Stomach (tissue), 8 donors: ENCODE measurements at regions not wholly inside any gene's neighbourhood (a gene's known extent, or its start where the extent isn't known, plus 50 kb on each side); places are given as distances from the start of the nearest gene placed in this dataset.

Experiments used
- DNase-seq, 2 donors: peaks; one replicate each; pipeline versions ENCODE4 v3.0.0 to v3.0.0-alpha.2; 2013 to 2019
- H3K27ac ChIP-seq, 5 donors: fragments of 200-600 bp in 4 of 5; sonication (generic) in 4 of 5; one replicate each; pipeline ENCODE4 v1.5.1; 2013 to 2019; ENCODE audit warnings: mild to moderate bottlenecking in 1 of 5, moderate library complexity in 1 of 5
- H3K27me3 ChIP-seq, 3 donors: fragments of 200-600 bp; sonication (generic); one replicate each; pipeline ENCODE4 v1.5.1; 2017 to 2019; ENCODE audit warnings: mixed run types in 1 of 3
- H3K36me3 ChIP-seq, 4 donors: fragments of 200-600 bp; sonication (generic); 1 replicate in 3 of 4; 2 replicates in 1 of 4; pipeline ENCODE4 v1.5.1; 2016 to 2019
- H3K4me1 ChIP-seq, 4 donors: fragments of 200-600 bp; sonication (generic); one replicate each; pipeline ENCODE4 v1.5.1; 2016 to 2019
- H3K4me3 ChIP-seq, 4 donors: fragments of 200-600 bp; sonication (generic) in 3 of 4; one replicate each; pipeline ENCODE4 v1.5.1; 2016 to 2019; ENCODE audit warnings: mild to moderate bottlenecking in 1 of 4
- H3K9me3 ChIP-seq, 4 donors: fragments of 200-600 bp; sonication (generic); one replicate each; pipeline ENCODE4 v1.5.1; 2016 to 2019
- CTCF ChIP-seq, 7 experiments: fragments of 450-650 bp in 4 of 7; fragments of 200-600 bp in 3 of 7; sonication (generic) in 3 of 7; IDR thresholded peaks; one replicate each; pipeline ENCODE4 v1.5.1; 2016 to 2019; ENCODE audit warnings: antibody characterized with exemption in 7 of 7, control low read depth in 2 of 7, mild to moderate bottlenecking in 1 of 7
- EP300 ChIP-seq: sonication (generic); formaldehyde crosslinking; IDR thresholded peaks from one replicate; pipeline ENCODE4 v1.6.1; 2017; ENCODE audit warnings: antibody characterized with exemption
- POLR2A ChIP-seq, 4 donors: fragments of 450-650 bp; IDR thresholded peaks; one replicate each; pipeline ENCODE4 v1.6.1; 2016; ENCODE audit warnings: antibody characterized with exemption in 4 of 4, control low read depth in 2 of 4, mild to moderate bottlenecking in 1 of 4, moderate library complexity in 1 of 4
- POLR2AphosphoS5 ChIP-seq, 3 donors: sonication (generic); formaldehyde crosslinking; IDR thresholded peaks; one replicate each; pipeline ENCODE4 v1.6.1; 2016; ENCODE audit warnings: antibody characterized with exemption in 3 of 3
- WGBS, 5 donors: extraction: QIAGEN DNeasy Blood & Tissue Kit in 3 of 5; methylation state at CpG; one replicate each; pipeline versions ENCODE4 v1.1.5 to v1.1.7; 2013 to 2018; 5-methylcytosine and 5-hydroxymethylcytosine counted together
- intact Hi-C: fragments of 100-400 bp; cut with DNase I; formaldehyde crosslinking; loops from one replicate; pipeline ENCODE4 v1.15.1; 2023; ENCODE audit warnings: low total_unique reads
- donor health status: healthy with polysubstance abuse.
- donor health status: Bipolar disorder and iron deficiency.
- donor health status: healthy.

- H3K36me3 ChIP-seq, result no peaks in the 10 kb centered on the region
- H3K27me3 ChIP-seq, result no peaks in the 10 kb centered on the region
- H3K4me3 ChIP-seq, result no peak overlapping the region
- H3K27ac ChIP-seq, result no peak overlapping the region
- TF ChIP-seq EP300 (no peak), POLR2A (IDR thresholded peaks at IDR 0.05) (no peak), POLR2AphosphoS5 (IDR thresholded peaks at IDR 0.05) (no peak), CTCF (IDR thresholded peaks at IDR 0.05) (no peak)
- DNase-seq, result no peak
- no peaks in the 10 kb centered on the region for H3K4me1 ChIP-seq
- WGBS, 5 donors, result 86 to 93% (median 92%) methylated on average over 4 to 6 of the region's 6 CpGs
- intact Hi-C loops, result no loop called here
- no peaks in the 10 kb centered on the region for H3K9me3 ChIP-seq
Measured at GRCh38 chr13:82275644-82276043, 1606.6 kb downstream of the SLITRK1 start.

DNA sequence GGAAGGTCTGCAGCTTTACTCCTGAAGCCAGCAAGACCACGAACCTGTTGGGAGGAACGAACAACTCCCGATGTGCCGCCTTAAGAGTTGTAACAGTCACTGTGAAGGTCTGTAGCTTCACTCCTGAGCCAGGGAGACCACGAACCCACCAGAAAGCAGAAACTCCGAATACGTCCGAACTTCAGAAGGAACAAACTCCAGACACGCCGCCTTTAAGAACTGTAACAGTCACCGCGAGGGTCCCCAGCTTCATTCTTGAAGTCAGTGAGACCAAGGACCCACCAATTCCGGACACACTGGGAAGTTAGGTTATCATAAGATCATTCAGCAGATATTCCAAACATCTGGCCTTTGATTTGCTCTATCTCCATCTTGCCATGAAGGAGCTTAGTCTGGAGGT lies 1623.0 kb downstream of the SLITRK1 start:
- DNase-seq, result no peak
- no peaks in the 10 kb centered on the region for H3K36me3 ChIP-seq
- no peaks in the 10 kb centered on the region for H3K4me1 ChIP-seq
- TF ChIP-seq POLR2AphosphoS5 (IDR thresholded peaks at IDR 0.05) (no peak), EP300 (no peak), CTCF (IDR thresholded peaks at IDR 0.05) (no peak), POLR2A (IDR thresholded peaks at IDR 0.05) (no peak)
- intact Hi-C loops, result no loop called here
- H3K27ac ChIP-seq, result no peak overlapping the region
- 89 to 95% (median 94%) methylated on average over 13 of the region's 13 CpGs for whole genome bisulfite sequencing, 5 donors
- H3K9me3 ChIP-seq, result peaks cover 0 to 27% (median 14%) of the 10 kb centered on the region in 4 donors
- H3K27me3 ChIP-seq, result no peaks in the 10 kb centered on the region
- no peak overlapping the region for H3K4me3 ChIP-seq

DNA sequence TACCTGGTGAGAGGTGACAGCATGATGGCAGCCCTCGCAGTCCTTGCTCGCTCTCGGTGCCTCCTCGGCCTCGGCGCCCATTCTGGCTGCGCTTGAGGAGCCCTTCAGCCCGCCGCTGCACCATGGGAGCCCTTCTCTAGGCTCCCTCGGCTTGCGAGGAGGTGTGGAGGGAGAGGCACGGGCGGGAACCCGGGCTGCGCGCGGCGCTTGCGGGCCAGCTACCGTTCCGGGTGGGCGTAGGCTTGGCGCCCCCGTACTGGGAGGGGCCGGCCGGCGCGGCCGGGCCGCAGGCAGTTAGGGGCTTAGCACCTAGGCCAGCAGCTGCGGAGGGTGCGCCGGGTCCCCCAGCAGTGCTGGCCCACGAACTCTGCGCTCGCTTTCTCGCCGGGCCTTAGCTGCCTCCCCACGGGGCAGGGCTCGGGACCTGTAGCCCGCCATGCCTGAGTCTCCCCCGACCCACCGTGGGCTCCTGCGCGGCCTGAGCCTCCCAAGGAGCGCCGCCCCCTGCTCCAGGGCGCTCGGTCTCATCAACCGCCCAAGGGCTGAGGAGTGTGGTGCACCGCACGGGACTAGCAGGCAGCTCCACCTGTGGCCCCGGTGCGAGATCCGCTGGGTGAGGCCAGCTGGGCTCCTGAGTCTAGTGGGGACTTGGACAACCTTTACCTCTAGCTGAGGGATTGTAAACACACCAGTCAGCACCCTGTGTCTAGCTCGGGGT lies 1624.3 kb downstream of the SLITRK1 start:
- 94 to 97% (median 95%) methylated on average over 32 to 56 of the region's 56 CpGs for WGBS, 5 donors
- intact Hi-C loops, result no loop called here
- peaks cover 0 to 29% (median 14%) of the 10 kb centered on the region in 4 donors for H3K9me3 ChIP-seq

GRCh38 chr13:82248762-82249161 lies 1633.5 kb downstream of the SLITRK1 start:
- no peaks in the 10 kb centered on the region for H3K27me3 ChIP-seq
- TF ChIP-seq EP300 (no peak), POLR2A (IDR thresholded peaks at IDR 0.05) (no peak), CTCF (IDR thresholded peaks at IDR 0.05) (no peak), POLR2AphosphoS5 (IDR thresholded peaks at IDR 0.05) (no peak)
- no peaks in the 10 kb centered on the region for H3K36me3 ChIP-seq
- no peak overlapping the region for H3K27ac ChIP-seq
- DNase-seq, result no peak
- 69 to 76% (median 73%) methylated on average over 1 of the region's 1 CpG for WGBS, 5 donors
- no peak overlapping the region for H3K4me3 ChIP-seq
- peaks cover 0 to 4% (median 0%) of the 10 kb centered on the region in 4 donors for H3K9me3 ChIP-seq
- intact Hi-C loops, result no loop called here
- H3K4me1 ChIP-seq, result no peaks in the 10 kb centered on the region

More for the DNA sequence above, 1624.3 kb downstream of the SLITRK1 start:
- no peak overlapping the region for H3K4me3 ChIP-seq
- no peak for DNase-seq
- H3K4me1 ChIP-seq, result no peaks in the 10 kb centered on the region
- H3K36me3 ChIP-seq, result no peaks in the 10 kb centered on the region
- TF ChIP-seq POLR2AphosphoS5 (IDR thresholded peaks at IDR 0.05) (no peak), EP300 (no peak), CTCF (IDR thresholded peaks at IDR 0.05) (no peak), POLR2A (IDR thresholded peaks at IDR 0.05) (no peak)
- no peak overlapping the region for H3K27ac ChIP-seq
- no peaks in the 10 kb centered on the region for H3K27me3 ChIP-seq
